Neutrophil (primary cell): ENCODE measurements at regions not wholly inside any gene's neighbourhood (a gene's known extent, or its start where the extent isn't known, plus 50 kb on each side); places are given as distances from the start of the nearest gene placed in this dataset.

Source experiments
- H3K27ac ChIP-seq: fragments of 200-600 bp; sonication (generic); 2 replicates; pipeline ENCODE4 v1.5.1; 2016; ENCODE audit warnings: mild to moderate bottlenecking, moderate library complexity
- H3K27me3 ChIP-seq: fragments of 200-600 bp; sonication (generic); 2 replicates; pipeline ENCODE4 v1.6.0; 2016; ENCODE audit warnings: mild to moderate bottlenecking
- H3K36me3 ChIP-seq: fragments of 200-600 bp; sonication (generic); 2 replicates; pipeline ENCODE4 v1.5.1; 2017
- H3K4me1 ChIP-seq, 2 experiments: fragments of 200-600 bp in 1 of 2; sonication (generic) in 1 of 2; 1 replicate in 1 of 2; 2 replicates in 1 of 2; pipeline versions ENCODE4 v1.5.1 to v1.6.1; 2013 to 2016; ENCODE audit warnings: low read depth in 1 of 2, low read length in 1 of 2, mild to moderate bottlenecking in 1 of 2, moderate library complexity in 1 of 2; ENCODE audit not compliant: control insufficient read depth in 1 of 2, insufficient read depth in 1 of 2
- H3K4me3 ChIP-seq, 2 experiments: fragments of 200-600 bp in 1 of 2; sonication (generic) in 1 of 2; 1 replicate in 1 of 2; 2 replicates in 1 of 2; pipeline ENCODE4 v1.5.1; 2013 to 2016; ENCODE audit warnings: low read depth in 1 of 2, low read length in 1 of 2, mild to moderate bottlenecking in 1 of 2, moderate library complexity in 1 of 2
- H3K9me3 ChIP-seq: fragments of 200-600 bp; sonication (generic); 2 replicates; pipeline ENCODE4 v1.5.1; 2016
- TF ChIP-seq, protein P1 (sequence below): fragments of 200-600 bp; sonication (generic); IDR thresholded peaks from 2 replicates; pipeline ENCODE4 v1.5.1; 2016; ENCODE audit warnings: antibody characterized with exemption

DNA sequence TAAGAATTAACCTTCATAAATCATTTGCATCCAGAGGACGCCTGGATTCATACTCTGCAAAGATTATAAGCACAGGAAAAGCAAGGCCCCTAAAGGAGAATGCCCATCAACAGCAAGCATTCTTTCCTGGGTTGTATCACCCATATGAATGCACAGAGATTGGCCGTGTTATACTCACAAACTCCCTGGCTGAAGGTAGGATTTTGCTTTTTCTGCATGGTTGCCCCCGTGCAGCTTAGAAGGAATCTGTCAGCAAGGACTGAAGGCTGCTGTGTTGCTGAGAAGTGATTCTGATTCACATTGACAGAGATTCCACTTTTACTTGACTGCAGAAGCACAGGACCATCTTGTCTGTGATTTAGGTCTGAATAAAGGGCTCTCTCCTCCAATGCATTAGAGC is 283.0 kb downstream of the LRRIQ3 start:
- TF ChIP-seq, protein P1, sequence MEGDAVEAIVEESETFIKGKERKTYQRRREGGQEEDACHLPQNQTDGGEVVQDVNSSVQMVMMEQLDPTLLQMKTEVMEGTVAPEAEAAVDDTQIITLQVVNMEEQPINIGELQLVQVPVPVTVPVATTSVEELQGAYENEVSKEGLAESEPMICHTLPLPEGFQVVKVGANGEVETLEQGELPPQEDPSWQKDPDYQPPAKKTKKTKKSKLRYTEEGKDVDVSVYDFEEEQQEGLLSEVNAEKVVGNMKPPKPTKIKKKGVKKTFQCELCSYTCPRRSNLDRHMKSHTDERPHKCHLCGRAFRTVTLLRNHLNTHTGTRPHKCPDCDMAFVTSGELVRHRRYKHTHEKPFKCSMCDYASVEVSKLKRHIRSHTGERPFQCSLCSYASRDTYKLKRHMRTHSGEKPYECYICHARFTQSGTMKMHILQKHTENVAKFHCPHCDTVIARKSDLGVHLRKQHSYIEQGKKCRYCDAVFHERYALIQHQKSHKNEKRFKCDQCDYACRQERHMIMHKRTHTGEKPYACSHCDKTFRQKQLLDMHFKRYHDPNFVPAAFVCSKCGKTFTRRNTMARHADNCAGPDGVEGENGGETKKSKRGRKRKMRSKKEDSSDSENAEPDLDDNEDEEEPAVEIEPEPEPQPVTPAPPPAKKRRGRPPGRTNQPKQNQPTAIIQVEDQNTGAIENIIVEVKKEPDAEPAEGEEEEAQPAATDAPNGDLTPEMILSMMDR, result no peak
- no peak overlapping the region for H3K27ac ChIP-seq

DNA sequence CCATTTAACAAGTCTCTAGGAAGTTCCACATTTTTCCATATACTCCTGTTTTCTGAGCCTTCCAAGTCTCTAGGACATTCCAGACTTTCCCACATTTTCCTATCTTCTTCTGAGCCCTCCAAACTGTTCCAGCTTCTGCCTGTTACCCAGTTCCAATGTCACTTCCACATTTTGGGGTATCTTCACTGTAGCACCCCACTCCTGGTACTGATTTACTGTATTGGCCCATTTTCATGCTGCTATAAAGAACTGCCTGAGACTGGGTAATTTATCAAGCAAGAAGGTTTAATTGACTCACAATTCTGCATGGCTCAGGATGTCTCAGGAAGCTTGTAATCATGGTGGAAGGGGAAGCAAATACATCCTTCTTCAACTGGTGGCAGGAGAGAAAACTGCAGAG is 285.0 kb downstream of the LRRIQ3 start:
- no peaks in the 10 kb centered on the region for H3K4me1 ChIP-seq
- no peak overlapping the region for H3K4me3 ChIP-seq
- TF ChIP-seq, protein P1, result no peak
- H3K27ac ChIP-seq, result no peak overlapping the region
- no peaks in the 10 kb centered on the region for H3K27me3 ChIP-seq
- no peaks in the 10 kb centered on the region for H3K9me3 ChIP-seq
- H3K36me3 ChIP-seq, result no peaks in the 10 kb centered on the region

More for the DNA sequence above, 283.0 kb downstream of the LRRIQ3 start:
- no peaks in the 10 kb centered on the region for H3K27me3 ChIP-seq
- no peaks in the 10 kb centered on the region for H3K9me3 ChIP-seq
- H3K36me3 ChIP-seq, result no peaks in the 10 kb centered on the region
- no peaks in the 10 kb centered on the region for H3K4me1 ChIP-seq
- H3K4me3 ChIP-seq, result no peak overlapping the region

DNA sequence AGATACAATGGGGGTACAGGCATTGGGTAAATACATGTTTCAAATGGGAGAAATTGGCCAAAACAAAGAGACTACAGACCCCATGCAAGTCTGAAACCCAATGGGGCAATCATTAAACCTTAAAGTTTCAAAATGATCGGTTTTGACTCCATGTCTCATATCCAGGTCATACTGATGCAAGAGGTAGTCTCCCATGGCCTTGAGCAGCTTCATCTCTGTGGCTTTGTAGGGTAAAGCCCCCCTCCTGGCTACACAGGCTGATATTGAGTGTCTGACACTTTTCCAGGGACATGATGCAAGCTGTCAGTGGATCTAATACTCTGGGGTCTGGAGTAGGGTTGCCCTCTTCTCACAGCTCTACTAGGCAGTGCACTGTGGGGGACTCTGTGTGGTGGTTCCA is 286.1 kb downstream of the LRRIQ3 start:
- TF ChIP-seq, protein P1, result no peak
- no peaks in the 10 kb centered on the region for H3K36me3 ChIP-seq
- no peaks in the 10 kb centered on the region for H3K4me1 ChIP-seq
- no peak overlapping the region for H3K4me3 ChIP-seq
- H3K9me3 ChIP-seq, result no peaks in the 10 kb centered on the region
- H3K27me3 ChIP-seq, result no peaks in the 10 kb centered on the region
- no peak overlapping the region for H3K27ac ChIP-seq

DNA sequence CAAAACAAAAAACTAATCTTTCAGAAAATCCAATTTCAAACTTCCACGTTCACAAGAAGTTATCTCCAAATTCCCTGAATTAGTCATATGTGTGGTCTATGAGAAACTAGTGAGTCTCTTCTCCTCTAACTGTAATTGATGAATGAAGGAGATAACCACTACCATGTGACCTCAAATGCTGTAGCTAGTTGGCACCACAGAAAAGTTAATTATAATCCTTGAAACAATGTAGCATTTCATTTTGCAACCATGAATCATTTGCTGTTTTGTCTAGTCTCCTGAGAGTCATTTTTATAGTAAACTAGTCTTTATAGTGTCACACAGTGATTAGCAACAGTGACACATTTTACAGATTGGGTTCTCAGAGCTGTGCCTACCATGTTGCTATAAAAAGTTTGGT is 287.5 kb downstream of the LRRIQ3 start:
- Histone ChIP-seq H3K9me3 (no peaks in the 10 kb centered on the region), H3K4me1 (no peaks in the 10 kb centered on the region), H3K4me3 (no peak overlapping the region), H3K27me3 (no peaks in the 10 kb centered on the region), H3K36me3 (no peaks in the 10 kb centered on the region), H3K27ac (no peak overlapping the region)
- TF ChIP-seq, protein P1, result no peak

DNA sequence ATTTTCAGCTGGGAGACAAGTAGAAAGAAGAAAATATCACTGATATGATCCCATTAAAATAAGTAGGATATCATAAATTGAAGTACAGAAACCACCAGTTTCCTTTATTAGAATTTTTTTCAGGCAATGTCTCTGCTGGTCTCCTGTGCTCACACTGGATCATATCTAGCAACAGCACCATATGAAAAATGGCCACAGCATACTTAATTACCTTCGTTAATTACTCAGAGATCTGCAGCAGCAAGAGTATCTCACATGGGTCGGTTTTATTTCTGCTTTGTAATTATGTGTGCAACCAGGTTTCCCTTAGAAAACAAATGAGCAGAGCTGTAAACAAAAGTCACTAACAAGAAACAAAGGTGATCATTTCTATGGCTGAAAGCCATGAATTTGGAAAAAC is 287.9 kb downstream of the LRRIQ3 start:
- H3K4me1 ChIP-seq, result no peaks in the 10 kb centered on the region
- no peaks in the 10 kb centered on the region for H3K27me3 ChIP-seq
- H3K27ac ChIP-seq, result no peak overlapping the region
- no peaks in the 10 kb centered on the region for H3K9me3 ChIP-seq
- TF ChIP-seq, protein P1, result no peak
- no peaks in the 10 kb centered on the region for H3K36me3 ChIP-seq
- no peak overlapping the region for H3K4me3 ChIP-seq

DNA sequence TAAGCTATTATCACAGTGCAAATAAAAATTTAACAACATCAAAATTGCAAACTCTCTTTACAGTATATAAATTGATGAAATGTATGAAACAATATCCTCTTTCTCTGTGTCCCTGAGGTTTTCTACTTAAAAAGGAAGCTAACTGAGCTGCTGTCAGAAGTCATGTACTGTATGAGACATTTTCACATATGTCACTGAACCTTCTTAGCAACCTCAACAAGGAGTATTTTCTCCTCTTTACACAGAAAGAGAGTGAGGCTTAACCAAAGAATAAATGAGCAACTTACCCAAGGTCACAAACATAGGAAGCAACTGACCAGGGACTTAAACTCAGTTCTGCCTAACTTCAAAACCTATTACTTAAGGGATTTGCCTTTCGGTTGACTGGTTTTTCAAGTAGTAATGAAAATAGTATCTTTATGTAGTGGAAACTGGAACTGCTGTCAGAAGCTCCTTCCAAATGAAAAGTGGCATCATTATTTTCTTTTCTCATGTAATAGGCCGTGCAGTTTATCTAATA is 288.9 kb downstream of the LRRIQ3 start:
- no peaks in the 10 kb centered on the region for H3K27me3 ChIP-seq
- TF ChIP-seq, protein P1, result no peak
- H3K27ac ChIP-seq, result no peak overlapping the region
- H3K4me3 ChIP-seq, result no peak overlapping the region
- no peaks in the 10 kb centered on the region for H3K9me3 ChIP-seq
- no peaks in the 10 kb centered on the region for H3K4me1 ChIP-seq
- no peaks in the 10 kb centered on the region for H3K36me3 ChIP-seq
